HL-60 (cell line): ENCODE measurements at regions not wholly inside any gene's neighbourhood (a gene's known extent, or its start where the extent isn't known, plus 50 kb on each side); places are given as distances from the start of the nearest gene placed in this dataset.

Experiments used
- CTCF ChIP-seq: IDR thresholded peaks from one replicate; pipeline ENCODE4 v1.5.1; 2011; ENCODE audit warnings: low read length, control low read depth, inconsistent platforms; ENCODE audit not compliant: insufficient read depth
- GABPA ChIP-seq: IDR thresholded peaks from 2 replicates; pipeline ENCODE4 v1.6.1; 2012; ENCODE audit warnings: low read depth
- POLR2AphosphoS5 ChIP-seq: IDR thresholded peaks from 2 replicates; pipeline ENCODE4 v1.6.1; 2012; ENCODE audit warnings: low read depth
- REST ChIP-seq: IDR thresholded peaks from 2 replicates; pipeline ENCODE4 v1.6.1; 2012; ENCODE audit warnings: low read depth; ENCODE audit not compliant: insufficient replicate concordance
- SPI1 ChIP-seq: IDR thresholded peaks from 2 replicates; pipeline ENCODE4 v1.6.1; 2012; ENCODE audit warnings: low read depth, mild to moderate bottlenecking, borderline replicate concordance

- no peak for TF ChIP-seq CTCF
- TF ChIP-seq POLR2AphosphoS5 = no peak
- no peak for TF ChIP-seq REST
- no peak for TF ChIP-seq SPI1
- TF ChIP-seq GABPA = no peak
These were observed 282.8 kb downstream of the AHR start for GRCh38 chr7:17581301-17581700.
